Tibial nerve (tissue), 4 donors: ENCODE measurements at regions not wholly inside any gene's neighbourhood (a gene's known extent, or its start where the extent isn't known, plus 50 kb on each side); places are given as distances from the start of the nearest gene placed in this dataset.

Source experiments
- DNase-seq, 2 donors: peaks; one replicate each; pipeline ENCODE4 v3.0.0-alpha.2; 2019; ENCODE audit warnings: low spot score in 2 of 2
- H3K27ac ChIP-seq, 4 donors: fragments of 200-600 bp; sonication (generic) in 3 of 4; one replicate each; pipeline ENCODE4 v1.5.1; 2017 to 2019; ENCODE audit warnings: mild to moderate bottlenecking in 1 of 4
- H3K27me3 ChIP-seq, 2 donors: fragments of 200-600 bp; sonication (generic) in 1 of 2; one replicate each; pipeline versions ENCODE4 v1.5.1 to v1.6.0; 2017 to 2019
- H3K36me3 ChIP-seq, 3 donors: fragments of 200-600 bp; sonication (generic); one replicate each; pipeline ENCODE4 v1.5.1; 2018 to 2019
- H3K4me1 ChIP-seq, 4 donors: fragments of 200-600 bp; sonication (generic) in 3 of 4; one replicate each; pipeline ENCODE4 v1.5.1; 2017 to 2019
- H3K4me3 ChIP-seq, 4 donors: fragments of 200-600 bp; sonication (generic) in 3 of 4; one replicate each; pipeline ENCODE4 v1.5.1; 2017 to 2019; ENCODE audit warnings: mild to moderate bottlenecking in 1 of 4, moderate library complexity in 1 of 4
- H3K9me3 ChIP-seq, 4 donors: fragments of 200-600 bp; sonication (generic) in 3 of 4; one replicate each; pipeline ENCODE4 v1.5.1; 2017 to 2019
- EP300 ChIP-seq, 2 donors: sonication (generic); formaldehyde crosslinking; IDR thresholded peaks; one replicate each; pipeline ENCODE4 v1.6.1; 2017; ENCODE audit warnings: antibody characterized with exemption in 2 of 2, mild to moderate bottlenecking in 1 of 2
- POLR2A ChIP-seq, 2 donors: fragments of 450-650 bp; IDR thresholded peaks; one replicate each; pipeline ENCODE4 v1.6.1; 2017; ENCODE audit warnings: antibody characterized with exemption in 2 of 2, mild to moderate bottlenecking in 2 of 2, moderate library complexity in 2 of 2
- WGBS, 2 donors: methylation state at CpG; one replicate each; pipeline ENCODE4 v1.1.5; 2018; 5-methylcytosine and 5-hydroxymethylcytosine counted together
- TF ChIP-seq, protein P1 (sequence below), 5 experiments: fragments of 200-600 bp in 3 of 5; fragments of 450-650 bp in 2 of 5; sonication (generic) in 3 of 5; IDR thresholded peaks; one replicate each; pipeline ENCODE4 v1.5.1; 2016 to 2019; ENCODE audit warnings: antibody characterized with exemption in 5 of 5, mild to moderate bottlenecking in 3 of 5, moderate library complexity in 2 of 5

DNA sequence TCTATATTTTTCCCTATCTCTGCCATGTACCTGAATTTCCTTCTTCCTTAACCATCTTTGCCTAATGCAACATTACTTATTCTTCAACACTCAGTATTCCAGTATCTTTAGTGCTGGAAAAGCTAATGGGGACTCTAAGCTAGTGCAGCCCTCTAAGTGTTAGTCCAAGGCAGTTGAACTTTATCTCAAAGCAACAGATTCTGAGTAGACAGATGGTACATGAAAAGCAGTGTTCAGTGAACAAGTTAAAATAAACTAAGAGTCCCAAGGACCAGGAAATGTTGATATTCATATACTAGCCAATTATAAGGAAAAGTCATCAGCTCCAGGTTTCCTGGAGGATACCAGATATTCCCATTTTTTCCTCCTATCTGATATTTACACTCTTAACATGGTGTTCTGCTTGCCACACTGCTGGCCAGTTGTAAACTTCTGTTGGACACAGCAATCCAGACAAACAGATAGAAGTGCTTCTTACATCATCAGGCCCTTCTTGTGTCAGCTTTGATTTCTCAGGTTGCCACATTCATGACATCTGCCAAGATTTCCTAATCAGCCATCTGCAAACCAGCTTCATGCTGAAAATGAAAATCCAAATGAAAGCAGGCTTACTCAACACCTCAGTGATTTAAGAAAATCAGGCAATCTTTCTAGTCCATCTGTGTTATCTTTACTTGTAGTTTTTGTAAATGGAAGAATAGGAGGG is 255.9 kb upstream of the POU2AF2 start:
- no peak overlapping the region for H3K4me3 ChIP-seq
- H3K36me3 ChIP-seq = no peaks in the 10 kb centered on the region
- H3K4me1 ChIP-seq = peaks cover 0 to 39% (median 2%) of the 10 kb centered on the region in 4 donors
- no peaks in the 10 kb centered on the region for H3K9me3 ChIP-seq
- no peak overlapping the region for H3K27ac ChIP-seq
- TF ChIP-seq, protein P1, sequence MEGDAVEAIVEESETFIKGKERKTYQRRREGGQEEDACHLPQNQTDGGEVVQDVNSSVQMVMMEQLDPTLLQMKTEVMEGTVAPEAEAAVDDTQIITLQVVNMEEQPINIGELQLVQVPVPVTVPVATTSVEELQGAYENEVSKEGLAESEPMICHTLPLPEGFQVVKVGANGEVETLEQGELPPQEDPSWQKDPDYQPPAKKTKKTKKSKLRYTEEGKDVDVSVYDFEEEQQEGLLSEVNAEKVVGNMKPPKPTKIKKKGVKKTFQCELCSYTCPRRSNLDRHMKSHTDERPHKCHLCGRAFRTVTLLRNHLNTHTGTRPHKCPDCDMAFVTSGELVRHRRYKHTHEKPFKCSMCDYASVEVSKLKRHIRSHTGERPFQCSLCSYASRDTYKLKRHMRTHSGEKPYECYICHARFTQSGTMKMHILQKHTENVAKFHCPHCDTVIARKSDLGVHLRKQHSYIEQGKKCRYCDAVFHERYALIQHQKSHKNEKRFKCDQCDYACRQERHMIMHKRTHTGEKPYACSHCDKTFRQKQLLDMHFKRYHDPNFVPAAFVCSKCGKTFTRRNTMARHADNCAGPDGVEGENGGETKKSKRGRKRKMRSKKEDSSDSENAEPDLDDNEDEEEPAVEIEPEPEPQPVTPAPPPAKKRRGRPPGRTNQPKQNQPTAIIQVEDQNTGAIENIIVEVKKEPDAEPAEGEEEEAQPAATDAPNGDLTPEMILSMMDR (IDR thresholded peaks at IDR 0.05) = no peak
- no peak for TF ChIP-seq POLR2A (IDR thresholded peaks at IDR 0.05)
- TF ChIP-seq EP300 (IDR thresholded peaks at IDR 0.05) = peak in 1 of 2 donors; percentile 98
- peak in 1 of 2 donors; percentile 79 for DNase-seq
- no peaks in the 10 kb centered on the region for H3K27me3 ChIP-seq

DNA sequence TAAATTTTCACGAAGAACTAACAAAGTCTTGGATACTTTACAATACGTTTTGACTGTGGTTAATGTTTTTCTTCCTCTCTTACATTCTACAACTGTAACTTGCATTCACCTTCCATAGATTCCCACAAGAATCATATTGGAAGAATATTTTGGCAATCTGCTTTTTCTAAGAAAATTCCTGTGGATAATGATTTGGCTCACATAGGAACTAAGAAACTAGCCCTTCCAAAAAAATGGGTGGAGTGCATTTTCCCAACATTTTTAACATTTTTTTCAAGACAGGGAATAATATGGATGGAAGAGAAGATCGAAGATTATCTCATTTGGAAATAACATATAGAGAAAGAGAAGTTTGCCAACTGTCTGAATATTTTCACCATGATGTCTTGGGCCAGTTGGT is 256.9 kb upstream of the POU2AF2 start:
- H3K27me3 ChIP-seq = no peaks in the 10 kb centered on the region
- TF ChIP-seq POLR2A (IDR thresholded peaks at IDR 0.05) = no peak
- no peak for TF ChIP-seq EP300 (IDR thresholded peaks at IDR 0.05)
- TF ChIP-seq, protein P1 (IDR thresholded peaks at IDR 0.05) = no peak
- peaks cover 0 to 39% (median 2%) of the 10 kb centered on the region in 4 donors for H3K4me1 ChIP-seq
- DNase-seq = no peak
- H3K9me3 ChIP-seq = no peaks in the 10 kb centered on the region
- 53 to 54% methylated on average over 3 of the region's 3 CpGs for WGBS, 2 donors
- no peak overlapping the region for H3K27ac ChIP-seq
- H3K36me3 ChIP-seq = no peaks in the 10 kb centered on the region
- H3K4me3 ChIP-seq = no peak overlapping the region

DNA sequence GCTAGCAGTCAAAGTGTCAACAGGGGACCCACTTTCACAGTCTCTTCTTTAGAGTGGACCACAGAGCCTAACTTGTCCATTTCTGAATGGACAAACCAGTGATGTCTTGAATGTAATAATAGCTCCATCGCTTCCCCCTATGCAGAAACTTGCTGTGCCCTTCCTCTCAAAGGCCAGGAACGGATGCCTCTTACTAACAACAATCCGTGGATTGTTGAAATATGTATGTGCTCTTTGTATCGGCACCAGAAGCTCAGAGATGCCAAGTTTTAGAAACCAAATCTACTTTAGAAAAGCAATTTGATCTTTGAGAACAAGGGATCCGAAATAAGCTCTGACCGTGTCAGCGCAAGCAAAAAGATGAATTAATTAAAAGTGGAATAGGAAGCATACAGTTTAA is 259.5 kb upstream of the POU2AF2 start:
- no peaks in the 10 kb centered on the region for H3K27me3 ChIP-seq
- 50 to 58% methylated on average over 7 of the region's 7 CpGs for WGBS, 2 donors
- TF ChIP-seq EP300 (IDR thresholded peaks at IDR 0.05) = no peak
- TF ChIP-seq, protein P1 (IDR thresholded peaks at IDR 0.05) = no peak
- TF ChIP-seq POLR2A (IDR thresholded peaks at IDR 0.05) = no peak

DNA sequence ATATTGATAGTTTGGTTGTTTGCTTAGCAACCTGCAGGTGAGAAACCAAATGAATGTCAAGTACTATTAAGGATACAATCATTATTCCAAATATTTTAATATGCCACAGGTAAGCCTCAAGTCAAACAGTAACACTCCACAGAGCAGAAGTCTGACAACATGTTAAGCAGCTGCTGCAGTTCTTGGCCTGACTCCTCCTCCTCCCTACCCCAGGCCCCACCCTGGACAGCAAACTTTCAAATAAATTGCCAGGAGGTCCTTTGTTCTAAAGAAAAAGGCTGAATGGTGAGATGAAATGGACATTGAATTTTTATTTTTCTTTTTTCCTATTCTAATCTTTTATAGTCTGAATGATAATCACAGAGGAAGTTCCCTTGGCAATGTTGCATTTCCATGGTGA is 260.0 kb upstream of the POU2AF2 start:
- H3K27me3 ChIP-seq = no peaks in the 10 kb centered on the region
- no peaks in the 10 kb centered on the region for H3K36me3 ChIP-seq
- H3K4me1 ChIP-seq = peaks cover 0 to 18% (median 2%) of the 10 kb centered on the region in 4 donors
- no peak for DNase-seq
- H3K4me3 ChIP-seq = no peak overlapping the region
- TF ChIP-seq, protein P1 (IDR thresholded peaks at IDR 0.05) = no peak
- TF ChIP-seq POLR2A (IDR thresholded peaks at IDR 0.05) (no peak), EP300 (IDR thresholded peaks at IDR 0.05) (no peak)
- H3K9me3 ChIP-seq = no peaks in the 10 kb centered on the region
- no peak overlapping the region for H3K27ac ChIP-seq

More for the DNA sequence above, 259.5 kb upstream of the POU2AF2 start:
- DNase-seq = no peak
- peaks cover 0 to 22% (median 2%) of the 10 kb centered on the region in 4 donors for H3K4me1 ChIP-seq
- no peaks in the 10 kb centered on the region for H3K9me3 ChIP-seq
- no peak overlapping the region for H3K27ac ChIP-seq
- no peaks in the 10 kb centered on the region for H3K36me3 ChIP-seq
- no peak overlapping the region for H3K4me3 ChIP-seq

DNA sequence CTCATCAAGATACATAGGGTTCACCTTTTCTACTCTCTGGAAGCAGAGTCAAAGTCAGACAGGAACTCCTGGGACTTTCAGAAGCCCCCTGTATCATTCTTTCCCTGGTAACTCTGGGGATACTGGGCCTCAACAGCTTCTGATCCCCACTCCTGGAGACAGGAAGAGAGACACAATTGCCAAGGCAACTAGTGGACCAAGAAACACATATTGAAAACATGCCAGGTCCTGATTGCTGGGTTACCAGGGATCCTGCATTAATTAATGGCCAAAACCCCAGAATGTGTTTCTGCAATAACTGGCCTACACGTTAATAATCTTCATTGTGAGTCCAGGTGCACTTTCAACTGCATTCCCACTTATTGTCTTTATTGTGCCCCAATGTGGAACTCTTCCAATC is 260.8 kb upstream of the POU2AF2 start:
- peaks cover 0 to under 1% (median 0%) of the 10 kb centered on the region in 4 donors for H3K9me3 ChIP-seq
- peaks cover 0 to 11% (median 2%) of the 10 kb centered on the region in 4 donors for H3K4me1 ChIP-seq
- WGBS, 2 donors = 83 to 92% methylated on average over 1 of the region's 1 CpG
- TF ChIP-seq EP300 (IDR thresholded peaks at IDR 0.05) (no peak), POLR2A (IDR thresholded peaks at IDR 0.05) (no peak)
- TF ChIP-seq, protein P1 (IDR thresholded peaks at IDR 0.05) = no peak
- no peak overlapping the region for H3K27ac ChIP-seq
- H3K27me3 ChIP-seq = no peaks in the 10 kb centered on the region
- no peak for DNase-seq
- H3K36me3 ChIP-seq = no peaks in the 10 kb centered on the region
- H3K4me3 ChIP-seq = no peak overlapping the region
